ENCODE measurements at regions not wholly inside any gene's neighbourhood (a gene's known extent, or its start where the extent isn't known, plus 50 kb on each side); places are given as distances from the start of the nearest gene placed in this dataset.
"Not testable (repeated sequence)": the region's sequence is repeated elsewhere in the genome, so short reads cannot be mapped to it uniquely, and the experiment has no call there.

DNA sequence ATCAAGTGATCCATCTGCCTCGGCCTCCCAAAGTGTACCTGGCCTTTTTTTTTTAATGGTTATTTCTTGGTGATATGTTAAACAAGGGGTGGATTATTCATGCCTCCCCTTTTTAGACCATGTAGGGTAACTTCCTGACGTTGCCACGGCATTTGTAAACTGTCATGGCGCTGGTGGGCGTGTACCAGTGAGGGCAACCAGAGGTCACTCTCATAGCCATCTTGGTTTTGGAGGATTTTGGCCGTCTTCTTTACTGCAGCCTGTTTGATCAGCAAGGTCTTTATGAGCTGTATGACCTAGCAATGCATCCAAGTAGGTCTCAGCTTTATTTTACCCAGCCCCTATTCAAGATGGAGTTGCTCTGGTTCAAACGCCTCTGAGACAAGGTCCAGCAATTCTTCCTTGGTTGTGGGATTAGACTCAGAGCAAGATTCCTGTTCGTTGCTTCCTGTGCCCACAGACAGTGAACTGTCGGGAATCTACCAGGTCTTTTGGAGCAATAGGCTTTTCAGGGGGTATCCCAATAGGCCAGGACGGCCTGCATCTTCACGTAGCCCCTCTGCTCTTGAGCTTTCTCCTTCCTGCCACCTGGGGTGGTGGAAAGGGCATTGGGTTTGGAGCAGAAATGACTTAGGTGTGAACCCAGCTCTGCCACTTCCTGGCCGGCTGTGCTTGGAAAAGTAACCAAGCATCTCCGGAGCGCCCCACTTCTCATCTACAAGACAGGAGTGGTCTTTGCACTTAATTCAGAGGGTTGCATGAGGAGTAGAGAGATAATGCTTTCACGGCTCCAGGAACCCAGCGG, 52.9 kb upstream of the SEC14L1 start:
- DNase-seq: peak in 1 of 2 experiments; percentile 37

DNA sequence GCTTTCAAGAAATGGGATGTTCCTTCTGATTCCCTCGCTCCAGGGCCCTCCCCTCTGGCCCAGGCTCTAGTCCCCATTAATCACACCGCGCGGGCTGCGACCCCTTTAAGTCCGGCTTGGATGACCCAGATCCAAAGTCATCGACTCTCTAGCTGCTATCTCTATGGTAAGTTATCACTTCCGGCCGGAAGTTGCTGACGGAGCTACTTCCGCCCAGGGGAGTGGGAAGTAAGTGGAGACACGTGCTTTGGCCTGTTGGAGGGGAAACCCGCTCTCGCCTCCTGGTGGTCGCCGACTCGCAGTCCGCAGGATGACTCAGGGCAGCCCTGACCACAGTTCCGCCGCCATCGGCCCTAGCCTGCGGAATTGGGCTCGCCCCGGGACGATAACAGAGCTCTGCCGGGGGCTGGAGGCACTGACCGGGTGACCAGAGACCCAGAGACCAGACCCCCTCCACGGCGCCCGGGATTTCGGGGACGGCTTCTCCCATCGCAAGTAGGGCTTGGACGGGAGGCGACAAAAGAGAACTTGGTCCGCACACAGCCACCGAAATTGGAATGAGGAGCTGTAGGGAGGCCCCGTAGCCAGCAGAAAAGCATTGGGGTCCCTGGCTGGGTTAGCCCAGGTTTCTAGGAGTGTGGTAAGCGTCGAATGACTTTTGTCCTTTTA, 52.2 kb upstream of the SEC14L1 start:
- DNase-seq: peak; percentile 89 to 91

DNA sequence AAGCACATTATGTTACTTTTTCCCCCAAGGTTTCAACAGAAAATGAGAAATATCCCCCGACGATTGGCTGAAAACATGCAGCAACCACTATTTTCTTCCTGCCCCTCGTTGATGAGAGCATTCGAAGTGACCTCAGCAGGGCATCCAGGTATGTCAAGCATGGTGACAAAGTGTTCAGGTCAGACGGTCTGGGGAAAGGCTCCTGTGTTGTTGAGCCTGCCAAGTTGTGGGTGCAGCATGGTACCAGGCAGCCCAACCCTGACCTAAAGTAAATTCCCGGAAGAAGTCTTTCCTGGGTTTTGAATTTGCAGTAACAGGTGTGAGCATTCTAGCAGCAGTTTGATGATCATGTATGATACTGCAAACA, 51.7 kb upstream of the SEC14L1 start:
- DNase-seq: peak; percentile 33 to 34

DNA sequence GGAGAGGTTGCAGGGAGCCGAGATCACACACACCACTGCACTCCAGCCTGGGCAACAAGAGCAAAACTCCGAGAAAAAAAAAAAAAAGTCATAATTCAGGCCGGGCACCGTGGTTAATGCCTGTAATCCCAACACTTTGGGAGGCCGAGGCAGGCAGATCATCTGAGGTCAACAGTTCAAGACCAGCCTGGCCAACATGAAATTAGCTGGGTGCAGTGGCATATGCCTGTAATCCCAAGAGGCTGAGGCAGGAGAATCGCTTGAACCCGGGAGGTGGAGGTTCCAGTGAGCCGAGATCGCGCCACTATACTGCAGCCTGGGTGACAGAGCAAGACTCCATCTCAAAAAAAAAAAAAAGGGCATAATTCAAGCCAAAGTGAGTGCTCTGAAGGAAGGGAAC, 50.8 kb upstream of the SEC14L1 start:
- DNase-seq: not testable (repeated sequence)

DNA sequence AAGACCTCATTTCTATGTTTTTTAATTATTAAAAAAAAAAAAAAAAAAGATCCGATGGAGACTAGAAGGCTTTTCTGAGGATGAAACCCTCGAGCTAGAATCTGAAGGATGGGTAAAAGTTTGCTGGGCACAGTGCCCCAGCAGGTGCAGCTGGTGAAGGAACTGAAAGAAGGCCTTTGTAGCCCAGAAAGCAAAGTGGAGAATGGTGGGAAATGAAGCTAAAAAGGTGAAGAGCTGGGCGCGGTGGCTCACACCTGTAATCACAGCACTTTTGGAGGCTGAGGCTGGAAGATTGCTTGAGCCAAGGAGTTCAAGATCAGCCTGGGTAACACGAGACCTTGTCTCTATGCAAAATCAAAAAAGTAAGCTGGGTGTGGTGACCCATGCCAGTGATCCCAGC, 50.3 kb upstream of the SEC14L1 start:
- DNase-seq: no peak

Data from activated T-cell treated with anti-CD3 and anti-CD28 coated beads, Interleukin-2, amount 50 U/mL, for 48 hours (primary cell).